CD4-positive, CD25-positive, alpha-beta regulatory T cell (primary cell): ENCODE measurements at regions not wholly inside any gene's neighbourhood (a gene's known extent, or its start where the extent isn't known, plus 50 kb on each side); places are given as distances from the start of the nearest gene placed in this dataset.

Source experiments
- ATAC-seq, 2 donors: fragments of 150-1000 bp; cut with Tn5 transposase; one replicate each; pipeline ENCODE4 v1.10.0; 2021; ENCODE audit warnings: low read depth in 2 of 2, moderate number of reproducible peaks in 2 of 2, moderate library complexity in 1 of 2
- DNase-seq, 3 donors: peaks; one replicate each; pipeline versions ENCODE4 v3.0.0 to v3.0.0-alpha.2; 2012 to 2022; ENCODE audit warnings: mixed read lengths in 1 of 3
- H3K27ac ChIP-seq: one replicate; pipeline ENCODE4 v1.7.0; 2013; ENCODE audit warnings: mild to moderate bottlenecking, low read length; ENCODE audit not compliant: insufficient read depth, poor library complexity, severe bottlenecking
- H3K27me3 ChIP-seq: one replicate; pipeline ENCODE4 v1.7.0; 2013; ENCODE audit warnings: low read length; ENCODE audit not compliant: control insufficient read depth, insufficient read depth
- H3K36me3 ChIP-seq: one replicate; pipeline ENCODE4 v1.7.0; 2013; ENCODE audit warnings: mild to moderate bottlenecking, low read length, moderate library complexity; ENCODE audit not compliant: control insufficient read depth, insufficient read depth
- H3K4me1 ChIP-seq: 2 replicates; pipeline ENCODE4 v1.7.0; 2013; ENCODE audit warnings: mild to moderate bottlenecking, low read length; ENCODE audit not compliant: insufficient read depth, control insufficient read depth, poor library complexity, severe bottlenecking
- H3K4me3 ChIP-seq: one replicate; pipeline ENCODE4 v1.7.0; 2013; ENCODE audit warnings: low read depth, mild to moderate bottlenecking, low read length, moderate library complexity
- H3K9me3 ChIP-seq, 2 experiments: 1 replicate in 1 of 2; 2 replicates in 1 of 2; pipeline ENCODE4 v1.7.0; 2013; ENCODE audit warnings: low read length in 2 of 2, mild to moderate bottlenecking in 1 of 2, moderate library complexity in 1 of 2; ENCODE audit not compliant: control insufficient read depth in 2 of 2
- H3K27ac Mint-ChIP-seq, 3 donors: one replicate each; pipeline ENCODE4 v1.8.0; 2020 to 2022; ENCODE audit warnings: mild to moderate bottlenecking in 3 of 3, mixed read lengths in 3 of 3, moderate library complexity in 2 of 3
- H3K27me3 Mint-ChIP-seq: one replicate; pipeline ENCODE4 v1.8.0; 2022; ENCODE audit warnings: mild to moderate bottlenecking, mixed read lengths
- H3K36me3 Mint-ChIP-seq: one replicate; pipeline ENCODE4 v1.8.0; 2020; ENCODE audit warnings: mixed read lengths
- H3K4me1 Mint-ChIP-seq, 4 donors: one replicate each; pipeline ENCODE4 v1.8.0; 2020 to 2022; ENCODE audit warnings: mixed read lengths in 4 of 4, mild to moderate bottlenecking in 1 of 4
- H3K4me3 Mint-ChIP-seq, 4 donors: one replicate each; pipeline ENCODE4 v1.8.0; 2020 to 2022; ENCODE audit warnings: mild to moderate bottlenecking in 4 of 4, mixed read lengths in 4 of 4, moderate library complexity in 3 of 4
- H3K9me3 Mint-ChIP-seq, 7 donors: one replicate each; pipeline ENCODE4 v1.8.0; 2020 to 2022; ENCODE audit warnings: mixed read lengths in 7 of 7, mild to moderate bottlenecking in 3 of 7, moderate library complexity in 2 of 7

GRCh38 chr10:75304313-75304712 is 68.6 kb upstream of the COMTD1 start:
- ATAC-seq (no peak), DNase-seq (no peak)
- no peaks in the 10 kb centered on the region for H3K4me1 ChIP-seq
- H3K36me3 ChIP-seq: no peaks in the 10 kb centered on the region
- peaks cover 0 to 4% (median 0%) of the 10 kb centered on the region in 4 donors for H3K4me1 Mint-ChIP-seq
- H3K9me3 ChIP-seq: no peaks in the 10 kb centered on the region
- H3K27ac ChIP-seq: no peak overlapping the region
- H3K4me3 Mint-ChIP-seq: no peak overlapping the region
- peaks cover 29% of the 10 kb centered on the region for H3K27me3 Mint-ChIP-seq
- peaks cover 0 to 8% (median 4%) of the 10 kb centered on the region in 7 donors for H3K9me3 Mint-ChIP-seq
- H3K4me3 ChIP-seq: no peak overlapping the region
- peaks cover 2% of the 10 kb centered on the region for H3K27me3 ChIP-seq
- no peaks in the 10 kb centered on the region for H3K36me3 Mint-ChIP-seq
- H3K27ac Mint-ChIP-seq: no peak overlapping the region

- no peak for ATAC-seq
- Mint-ChIP-seq H3K4me3 (no peak overlapping the region), H3K9me3 (peaks cover 0 to 8% (median 4%) of the 10 kb centered on the region in 7 donors), H3K4me1 (peaks cover 0 to 4% (median 0%) of the 10 kb centered on the region in 4 donors), H3K36me3 (no peaks in the 10 kb centered on the region), H3K27me3 (peaks cover 25% of the 10 kb centered on the region), H3K27ac (no peak overlapping the region)
- no peaks in the 10 kb centered on the region for H3K4me1 ChIP-seq
- no peak for DNase-seq
- H3K36me3 ChIP-seq: no peaks in the 10 kb centered on the region
- no peak overlapping the region for H3K4me3 ChIP-seq
- no peak overlapping the region for H3K27ac ChIP-seq
- no peaks in the 10 kb centered on the region for H3K9me3 ChIP-seq
- no peaks in the 10 kb centered on the region for H3K27me3 ChIP-seq
Measured at GRCh38 chr10:75303045-75303777, 67.5 kb upstream of the COMTD1 start.

- Mint-ChIP-seq H3K4me3 (no peak overlapping the region), H3K27ac (no peak overlapping the region), H3K36me3 (no peaks in the 10 kb centered on the region), H3K27me3 (peaks cover 25% of the 10 kb centered on the region), H3K9me3 (peaks cover 0 to 8% (median 3%) of the 10 kb centered on the region in 7 donors), H3K4me1 (peaks cover 0 to 1% (median 0%) of the 10 kb centered on the region in 4 donors)
- ATAC-seq (no peak), DNase-seq (no peak)
- Histone ChIP-seq H3K9me3 (no peaks in the 10 kb centered on the region), H3K27ac (no peak overlapping the region), H3K4me1 (no peaks in the 10 kb centered on the region), H3K36me3 (no peaks in the 10 kb centered on the region), H3K4me3 (no peak overlapping the region), H3K27me3 (peaks cover 6% of the 10 kb centered on the region)
Measured at GRCh38 chr10:75302029-75302428, 66.3 kb upstream of the COMTD1 start.

GRCh38 chr10:75297021-75297599 is 61.4 kb upstream of the COMTD1 start:
- no peak overlapping the region for H3K27ac Mint-ChIP-seq
- Histone ChIP-seq H3K36me3 (no peaks in the 10 kb centered on the region), H3K27ac (no peak overlapping the region), H3K27me3 (peaks cover 36% of the 10 kb centered on the region), H3K4me3 (no peak overlapping the region), H3K9me3 (no peaks in the 10 kb centered on the region), H3K4me1 (peaks cover 10% of the 10 kb centered on the region)
- peaks cover 30% of the 10 kb centered on the region for H3K27me3 Mint-ChIP-seq
- DNase-seq (no peak), ATAC-seq (no peak)
- H3K9me3 Mint-ChIP-seq: peaks cover 0 to 2% (median under 1%) of the 10 kb centered on the region in 7 donors
- H3K4me1 Mint-ChIP-seq: peaks cover 0 to 6% (median 1%) of the 10 kb centered on the region in 4 donors
- H3K36me3 Mint-ChIP-seq: no peaks in the 10 kb centered on the region
- no peak overlapping the region for H3K4me3 Mint-ChIP-seq

GRCh38 chr10:75295868-75296441 is 60.2 kb upstream of the COMTD1 start:
- H3K9me3 ChIP-seq: no peaks in the 10 kb centered on the region
- peaks cover 38% of the 10 kb centered on the region for H3K27me3 ChIP-seq
- peaks cover 10% of the 10 kb centered on the region for H3K4me1 ChIP-seq
- no peaks in the 10 kb centered on the region for H3K36me3 ChIP-seq
- H3K9me3 Mint-ChIP-seq: peaks cover 0 to 1% (median 0%) of the 10 kb centered on the region in 7 donors
- no peak overlapping the region for H3K4me3 Mint-ChIP-seq
- H3K27me3 Mint-ChIP-seq: peaks cover 30% of the 10 kb centered on the region
- H3K27ac ChIP-seq: no peak overlapping the region
- peaks cover 0 to 6% (median 1%) of the 10 kb centered on the region in 4 donors for H3K4me1 Mint-ChIP-seq
- ATAC-seq (no peak), DNase-seq (no peak)
- no peaks in the 10 kb centered on the region for H3K36me3 Mint-ChIP-seq
- peak overlapping the region; percentile 75 for H3K4me3 ChIP-seq
- no peak overlapping the region for H3K27ac Mint-ChIP-seq

- Histone ChIP-seq H3K9me3 (peaks cover 0 to 5% of the 10 kb centered on the region in 2 experiments), H3K4me1 (peaks cover 10% of the 10 kb centered on the region), H3K36me3 (no peaks in the 10 kb centered on the region), H3K4me3 (peak overlapping the region; percentile 75), H3K27me3 (peaks cover 44% of the 10 kb centered on the region), H3K27ac (peak overlapping the region; percentile 20)
- H3K4me3 Mint-ChIP-seq: peak overlapping the region in 3 of 4 donors; percentile 81 to 93 (median 85)
- DNase-seq (peak; percentile 23 to 65 (median 51)), ATAC-seq (peak; percentile 69 to 72)
- peaks cover 28% of the 10 kb centered on the region for H3K27me3 Mint-ChIP-seq
- peaks cover 0 to 6% (median 1%) of the 10 kb centered on the region in 4 donors for H3K4me1 Mint-ChIP-seq
- no peaks in the 10 kb centered on the region for H3K36me3 Mint-ChIP-seq
- peak overlapping the region in 2 of 3 donors; percentile 46 to 52 for H3K27ac Mint-ChIP-seq
- peaks cover 0 to 7% (median 0%) of the 10 kb centered on the region in 7 donors for H3K9me3 Mint-ChIP-seq
Measured at GRCh38 chr10:75294866-75295701, 59.3 kb upstream of the COMTD1 start.

- peaks cover 47% of the 10 kb centered on the region for H3K27me3 ChIP-seq
- H3K27ac ChIP-seq: no peak overlapping the region
- DNase-seq: no peak
- Mint-ChIP-seq H3K4me3 (peak overlapping the region in 3 of 4 donors; percentile 81 to 93 (median 85)), H3K4me1 (peaks cover 0 to 6% (median 1%) of the 10 kb centered on the region in 4 donors), H3K27ac (peak overlapping the region in 1 of 3 donors; percentile 52), H3K27me3 (peaks cover 23% of the 10 kb centered on the region), H3K36me3 (no peaks in the 10 kb centered on the region), H3K9me3 (peaks cover 0 to 11% (median 0%) of the 10 kb centered on the region in 7 donors)
- H3K4me1 ChIP-seq: peaks cover 10% of the 10 kb centered on the region
- H3K9me3 ChIP-seq: peaks cover 0 to 6% of the 10 kb centered on the region in 2 experiments
- H3K4me3 ChIP-seq: no peak overlapping the region
- peak in 1 of 2 donors; percentile 7 for ATAC-seq
- no peaks in the 10 kb centered on the region for H3K36me3 ChIP-seq
Measured at GRCh38 chr10:75294518-75294865, 58.7 kb upstream of the COMTD1 start.
